ENCODE measurements at regions not wholly inside any gene's neighbourhood (a gene's known extent, or its start where the extent isn't known, plus 50 kb on each side); places are given as distances from the start of the nearest gene placed in this dataset.

GRCh38 chr2:34096562-34097171 lies 497.6 kb upstream of the FAM98A start:
- peak; percentile 66 for TF ChIP-seq CTCF (IDR thresholded peaks at IDR 0.05; ENCODE audit: insufficient read depth, low read depth, low read length, missing control alignments)
- DNase-seq (ENCODE audit: low read depth) = peak; percentile 59
- no peak overlapping the region for H3K4me3 ChIP-seq (ENCODE audit: low read depth, low read length)

- peak; percentile 5 for DNase-seq (ENCODE audit: low read depth)
- no peak overlapping the region for H3K4me3 ChIP-seq (ENCODE audit: low read depth, low read length)
- no peak for TF ChIP-seq CTCF (IDR thresholded peaks at IDR 0.05; ENCODE audit: insufficient read depth, low read depth, low read length, missing control alignments)
These were observed 494.7 kb upstream of the FAM98A start for GRCh38 chr2:34093790-34094189.

- no peak for TF ChIP-seq CTCF (IDR thresholded peaks at IDR 0.05; ENCODE audit: insufficient read depth, low read depth, low read length, missing control alignments)
- no peak for DNase-seq (ENCODE audit: low read depth)
- no peak overlapping the region for H3K4me3 ChIP-seq (ENCODE audit: low read depth, low read length)
These were observed 471.1 kb upstream of the FAM98A start for GRCh38 chr2:34070196-34070595.

GRCh38 chr2:34069604-34070003 lies 470.5 kb upstream of the FAM98A start:
- DNase-seq (ENCODE audit: low read depth) = no peak
- H3K4me3 ChIP-seq (ENCODE audit: low read depth, low read length) = no peak overlapping the region
- no peak for TF ChIP-seq CTCF (IDR thresholded peaks at IDR 0.05; ENCODE audit: insufficient read depth, low read depth, low read length, missing control alignments)

- no peak overlapping the region for H3K4me3 ChIP-seq (ENCODE audit: low read depth, low read length)
- no peak for TF ChIP-seq CTCF (IDR thresholded peaks at IDR 0.05; ENCODE audit: insufficient read depth, low read depth, low read length, missing control alignments)
- DNase-seq (ENCODE audit: low read depth) = no peak
These were observed 451.3 kb upstream of the FAM98A start for GRCh38 chr2:34050413-34050812.

- H3K4me3 ChIP-seq (ENCODE audit: low read depth, low read length) = no peak overlapping the region
- DNase-seq (ENCODE audit: low read depth) = no peak
- TF ChIP-seq CTCF (IDR thresholded peaks at IDR 0.05; ENCODE audit: insufficient read depth, low read depth, low read length, missing control alignments) = no peak
These were observed 446.1 kb upstream of the FAM98A start for GRCh38 chr2:34045101-34045655.

GRCh38 chr2:34037886-34038285 lies 438.8 kb upstream of the FAM98A start:
- TF ChIP-seq CTCF (IDR thresholded peaks at IDR 0.05; ENCODE audit: insufficient read depth, low read depth, low read length, missing control alignments) = no peak
- DNase-seq (ENCODE audit: low read depth) = no peak
- no peak overlapping the region for H3K4me3 ChIP-seq (ENCODE audit: low read depth, low read length)

Data from GM12865 (cell line).